ENCODE measurements at regions not wholly inside any gene's neighbourhood (a gene's known extent, or its start where the extent isn't known, plus 50 kb on each side); places are given as distances from the start of the nearest gene placed in this dataset.

GRCh38 chr2:146349334-146349733 lies 1495.5 kb upstream of the ACVR2A start:
- Mint-ChIP-seq H3K27me3 (ENCODE audit: low read depth) (no peaks in the 10 kb centered on the region), H3K4me1 (peaks cover 1% of the 10 kb centered on the region in 2 experiments; a peak in 2 of 4 replicates), H3K27ac (no peak overlapping the region), H3K36me3 (ENCODE audit: insufficient read depth in 1 of 3, low read depth in 3 of 3) (no peaks in the 10 kb centered on the region), H3K4me3 (no peak overlapping the region), H3K9me3 (no peaks in the 10 kb centered on the region)
- H3K79me2 ChIP-seq (ENCODE audit: insufficient read depth, low read length): no peaks in the 10 kb centered on the region
- no peak overlapping the region for H3K14ac ChIP-seq (ENCODE audit: insufficient read depth, low read length)
- H3K4me1 ChIP-seq (ENCODE audit: insufficient read depth, low read length): no peaks in the 10 kb centered on the region
- no peak overlapping the region for H2BK20ac ChIP-seq (ENCODE audit: low read depth, low read length, poor library complexity, severe bottlenecking)
- no peak overlapping the region for H2AK5ac ChIP-seq (ENCODE audit: insufficient read length, low read length)
- no peaks in the 10 kb centered on the region for H3K27me3 ChIP-seq (ENCODE audit: insufficient read depth, low read length)
- no peak overlapping the region for H4K8ac ChIP-seq (replicated peaks; ENCODE audit: insufficient read length, low read depth, low read length)
- H2BK120ac ChIP-seq (ENCODE audit: low read depth, low read length, poor library complexity, severe bottlenecking): no peak overlapping the region
- H4K5ac ChIP-seq (ENCODE audit: insufficient read length, low read depth, low read length): no peak overlapping the region
- H3K56ac ChIP-seq (ENCODE audit: insufficient read length, low read depth, low read length): no peak overlapping the region
- DNase-seq: no peak
- H3K18ac ChIP-seq (ENCODE audit: insufficient read length, low read depth, low read length): no peak overlapping the region
- H3T11ph ChIP-seq (ENCODE audit: low read length): no peak overlapping the region
- H3K27ac ChIP-seq (ENCODE audit: insufficient read length, low read depth, low read length): no peak overlapping the region
- H2BK15ac ChIP-seq (ENCODE audit: low read depth, low read length): no peak overlapping the region
- no peak overlapping the region for H2BK12ac ChIP-seq (ENCODE audit: insufficient read length, low read depth, low read length)
- no peak overlapping the region for H2AFZ ChIP-seq (ENCODE audit: low read length)
- H3K4ac ChIP-seq (ENCODE audit: low read depth, low read length): no peak overlapping the region
- H3K79me1 ChIP-seq (ENCODE audit: insufficient read depth, low read depth, low read length, poor library complexity, severe bottlenecking): no peaks in the 10 kb centered on the region
- H3K4me2 ChIP-seq (ENCODE audit: insufficient read depth, insufficient read length, low read length): no peak overlapping the region
- H3K23ac ChIP-seq (ENCODE audit: insufficient read length, low read depth, low read length): no peak overlapping the region
- TF ChIP-seq, protein P1, sequence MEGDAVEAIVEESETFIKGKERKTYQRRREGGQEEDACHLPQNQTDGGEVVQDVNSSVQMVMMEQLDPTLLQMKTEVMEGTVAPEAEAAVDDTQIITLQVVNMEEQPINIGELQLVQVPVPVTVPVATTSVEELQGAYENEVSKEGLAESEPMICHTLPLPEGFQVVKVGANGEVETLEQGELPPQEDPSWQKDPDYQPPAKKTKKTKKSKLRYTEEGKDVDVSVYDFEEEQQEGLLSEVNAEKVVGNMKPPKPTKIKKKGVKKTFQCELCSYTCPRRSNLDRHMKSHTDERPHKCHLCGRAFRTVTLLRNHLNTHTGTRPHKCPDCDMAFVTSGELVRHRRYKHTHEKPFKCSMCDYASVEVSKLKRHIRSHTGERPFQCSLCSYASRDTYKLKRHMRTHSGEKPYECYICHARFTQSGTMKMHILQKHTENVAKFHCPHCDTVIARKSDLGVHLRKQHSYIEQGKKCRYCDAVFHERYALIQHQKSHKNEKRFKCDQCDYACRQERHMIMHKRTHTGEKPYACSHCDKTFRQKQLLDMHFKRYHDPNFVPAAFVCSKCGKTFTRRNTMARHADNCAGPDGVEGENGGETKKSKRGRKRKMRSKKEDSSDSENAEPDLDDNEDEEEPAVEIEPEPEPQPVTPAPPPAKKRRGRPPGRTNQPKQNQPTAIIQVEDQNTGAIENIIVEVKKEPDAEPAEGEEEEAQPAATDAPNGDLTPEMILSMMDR (conservative IDR thresholded peaks at IDR 0.05): no peak
- H2BK5ac ChIP-seq (ENCODE audit: insufficient read length, low read length): no peak overlapping the region
- H3K9ac ChIP-seq (ENCODE audit: extremely low read depth, insufficient read length, low read length): no peak overlapping the region
- H3K23me2 ChIP-seq (ENCODE audit: insufficient read length, low read depth, low read length, poor library complexity, severe bottlenecking): no peaks in the 10 kb centered on the region
- H4K91ac ChIP-seq (ENCODE audit: insufficient read length, low read depth, low read length): no peak overlapping the region
- no CpG with 5 or more reads among the region's 3 CpGs for WGBS (ENCODE audit: extremely low coverage, insufficient read length, low lambda C conversion rate)
- no peaks in the 10 kb centered on the region for H3K9me3 ChIP-seq (ENCODE audit: control insufficient read depth, low read depth, low read length)
- H4K20me1 ChIP-seq (ENCODE audit: control insufficient read depth, insufficient read depth, insufficient read length): no peaks in the 10 kb centered on the region
